NCI-H82 treated with DMSO at 0.1 percent for 48 hours (cell line): ENCODE measurements at regions not wholly inside any gene's neighbourhood (a gene's known extent, or its start where the extent isn't known, plus 50 kb on each side); places are given as distances from the start of the nearest gene placed in this dataset.
"Not testable (repeated sequence)": the region's sequence is repeated elsewhere in the genome, so short reads cannot be mapped to it uniquely, and the experiment has no call there.

Experiments
- DNase-seq: peaks from one replicate; lab custom pipeline; 2025; ENCODE audit not compliant: unreplicated experiment; lab: John Stamatoyannopoulos, UW

GRCh38 chr2:33931164-33931563 lies 332.1 kb upstream of the FAM98A start:
- no peak for DNase-seq

GRCh38 chr2:33929467-33929866 lies 330.4 kb upstream of the FAM98A start:
- no peak for DNase-seq

- DNase-seq, result no peak
Measured at GRCh38 chr2:33927756-33928155, 328.7 kb upstream of the FAM98A start.

GRCh38 chr2:33925311-33925710 lies 326.2 kb upstream of the FAM98A start:
- DNase-seq, result no peak

GRCh38 chr2:33924586-33925169 lies 325.6 kb upstream of the FAM98A start:
- no peak for DNase-seq

GRCh38 chr2:33917252-33917651 lies 318.2 kb upstream of the FAM98A start:
- no peak for DNase-seq

- DNase-seq, result no peak
Measured at GRCh38 chr2:33913071-33913616, 314.0 kb upstream of the FAM98A start.

GRCh38 chr2:33911327-33911726 lies 312.2 kb upstream of the FAM98A start:
- DNase-seq, result no peak

GRCh38 chr2:33909945-33910695 lies 311.0 kb upstream of the FAM98A start:
- no peak for DNase-seq

GRCh38 chr2:33907866-33908265 lies 308.8 kb upstream of the FAM98A start:
- no peak for DNase-seq

GRCh38 chr2:33906129-33906528 lies 307.0 kb upstream of the FAM98A start:
- DNase-seq, result not testable (repeated sequence)

- no peak for DNase-seq
Measured at GRCh38 chr2:33904801-33905200, 305.7 kb upstream of the FAM98A start.

- DNase-seq, result no peak
Measured at GRCh38 chr2:33903701-33904100, 304.6 kb upstream of the FAM98A start.

- no peak for DNase-seq
Measured at GRCh38 chr2:33903215-33903614, 304.1 kb upstream of the FAM98A start.

GRCh38 chr2:33900610-33901009 lies 301.5 kb upstream of the FAM98A start:
- no peak for DNase-seq

- no peak for DNase-seq
Measured at GRCh38 chr2:33897741-33898140, 298.6 kb upstream of the FAM98A start.

GRCh38 chr2:33893824-33894223 lies 294.7 kb upstream of the FAM98A start:
- no peak for DNase-seq

- DNase-seq, result no peak
Measured at GRCh38 chr2:33891616-33892015, 292.5 kb upstream of the FAM98A start.

- no peak for DNase-seq
Measured at GRCh38 chr2:33890686-33891085, 291.6 kb upstream of the FAM98A start.

- no peak for DNase-seq
Measured at GRCh38 chr2:33877348-33878016, 278.4 kb upstream of the FAM98A start.

- DNase-seq, result no peak
Measured at GRCh38 chr2:33873076-33873605, 274.0 kb upstream of the FAM98A start.
